ENCODE measurements at regions not wholly inside any gene's neighbourhood (a gene's known extent, or its start where the extent isn't known, plus 50 kb on each side); places are given as distances from the start of the nearest gene placed in this dataset.

DNA sequence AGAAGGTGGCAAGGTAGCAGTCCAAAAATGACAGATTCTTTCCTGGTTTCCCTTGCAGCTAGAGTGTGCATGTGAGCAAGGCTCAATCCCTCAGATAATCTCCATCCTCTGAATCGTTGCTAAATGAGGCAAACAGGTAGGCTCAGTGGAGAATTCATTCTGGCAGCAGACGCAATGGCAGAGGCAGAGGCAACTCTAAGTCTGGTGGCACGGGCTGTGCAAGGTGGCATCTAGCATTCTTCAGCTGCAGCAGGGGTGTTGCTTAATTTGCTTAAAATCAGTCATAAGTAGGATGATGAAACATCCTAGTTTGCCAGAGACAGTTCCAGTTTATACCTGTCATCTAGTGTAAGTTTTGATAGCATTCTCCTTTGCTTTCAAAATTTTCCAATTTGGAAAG, 391.1 kb upstream of the MEX3C start (continued):
- no peak for TF ChIP-seq E2F1 (CRISPR knock-in tag; IDR thresholded peaks at IDR 0.05)

DNA sequence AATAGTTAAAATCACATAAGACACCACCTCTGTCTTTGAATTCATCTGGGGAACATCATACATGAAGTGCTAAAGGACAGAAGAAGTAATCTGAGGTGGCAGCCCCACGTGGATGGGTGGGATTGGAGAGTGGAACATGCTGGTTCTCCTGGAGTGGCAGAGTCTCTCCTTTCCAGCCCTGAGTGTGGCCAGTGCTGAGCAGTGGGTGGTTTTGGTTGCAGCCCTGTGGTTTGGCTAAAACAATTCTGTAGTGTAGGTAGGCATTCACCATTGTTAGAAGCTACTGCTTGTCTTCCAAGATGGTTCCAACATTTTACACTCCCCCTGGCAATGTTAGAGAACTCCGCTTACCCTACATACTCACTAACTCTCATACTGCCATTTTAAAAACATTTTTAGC, 396.4 kb upstream of the MEX3C start:
- H3K27ac ChIP-seq (ENCODE audit: extremely low read depth, low read depth, low read length) = no peak overlapping the region
- H2AFZ ChIP-seq (ENCODE audit: low read depth, low read length) = no peak overlapping the region
- no peak for FAIRE-seq
- no peak overlapping the region for H3K4me2 ChIP-seq (ENCODE audit: insufficient read depth, low read length)
- H3K79me2 ChIP-seq (ENCODE audit: control insufficient read depth, insufficient read depth, low read length) = no peaks in the 10 kb centered on the region
- WGBS (ENCODE audit: insufficient coverage, low coverage, missing lambda C conversion rate) = 3% methylated on average over 2 of the region's 2 CpGs
- H3K9me1 ChIP-seq (ENCODE audit: control insufficient read depth, insufficient read depth, low read length) = no peaks in the 10 kb centered on the region
- DNase-seq (ENCODE audit: extremely low read depth in 1 of 4, low spot score in 3 of 4) = no peak
- POLR2A ChIA-PET = no interaction called here
- H3K27me3 ChIP-seq (ENCODE audit: control insufficient read depth in 2 of 2, insufficient read depth in 2 of 2, low read length in 2 of 2) = no peaks in the 10 kb centered on the region
- in situ Hi-C loops (cut with MboI) = no loop called here
- no peaks in the 10 kb centered on the region for H4K20me1 ChIP-seq (replicated peaks; ENCODE audit: control insufficient read depth, insufficient read depth, low read length)
- H3K9me3 ChIP-seq (replicated peaks; ENCODE audit: control insufficient read depth, insufficient read depth, low read depth, low read length) = no peaks in the 10 kb centered on the region
- no peaks in the 10 kb centered on the region for H3K36me3 ChIP-seq (ENCODE audit: control insufficient read depth, insufficient read depth, low read length)
- no peak overlapping the region for H3K4me3 ChIP-seq
- no peak for ATAC-seq
- BruUV-seq (replicated peaks) = no TSS peak
- H3K4me1 ChIP-seq (replicated peaks in 1 of 2; ENCODE audit: control insufficient read depth in 2 of 2, insufficient read depth in 2 of 2, low read length in 2 of 2) = no peaks in the 10 kb centered on the region
- no peak overlapping the region for H3K9ac ChIP-seq (ENCODE audit: insufficient read depth in 1 of 2, low read depth in 2 of 2, low read length in 2 of 2)
- intact Hi-C loops (cut with micrococcal nuclease) = no loop called here
- CTCF ChIA-PET (ENCODE audit: low intra/inter-chr PET ratio) = no interaction called here
- TF ChIP-seq STAT5A (IDR thresholded peaks at IDR 0.05; ENCODE audit: borderline replicate concordance, low read length) (no peak), PCBP1 (IDR thresholded peaks at IDR 0.05; ENCODE audit: low read depth, low read length, poor library complexity, severe bottlenecking) (no peak), PTBP1 (IDR thresholded peaks at IDR 0.05; ENCODE audit: low read depth, low read length) (no peak), SIN3A (IDR thresholded peaks at IDR 0.05; ENCODE audit: borderline replicate concordance in 2 of 2, control insufficient read depth in 1 of 2, low read depth in 2 of 2, low read length in 2 of 2) (no peak), CBX3 (IDR thresholded peaks at IDR 0.05; ENCODE audit: borderline replicate concordance in 1 of 2, low read length in 2 of 2) (no peak), NFE2L1 (tag; IDR thresholded peaks at IDR 0.05; ENCODE audit: borderline replicate concordance, low read depth) (no peak), JUND (IDR thresholded peaks at IDR 0.05; ENCODE audit: borderline replicate concordance, low read depth, low read length) (no peak), JUND (tag; IDR thresholded peaks at IDR 0.05; ENCODE audit: borderline replicate concordance, low read depth, low read length) (no peak), PURB (CRISPR knock-in tag; IDR thresholded peaks at IDR 0.05; ENCODE audit: low read depth) (no peak), FOXK1 (CRISPR knock-in tag; IDR thresholded peaks at IDR 0.05; ENCODE audit: borderline replicate concordance) (no peak), SNRNP70 (optimal IDR thresholded peaks at IDR 0.05; ENCODE audit: low read depth, low read length) (no peak), ZNF12 (CRISPR knock-in tag; IDR thresholded peaks at IDR 0.05) (no peak), BRD9 (IDR thresholded peaks at IDR 0.05; ENCODE audit: low read depth, partially characterized antibody) (no peak), ZNF217 (CRISPR knock-in tag; IDR thresholded peaks at IDR 0.05) (no peak), ESRRB (CRISPR knock-in tag; IDR thresholded peaks at IDR 0.05; ENCODE audit: borderline replicate concordance) (no peak)
- TF ChIP-seq, protein P1, sequence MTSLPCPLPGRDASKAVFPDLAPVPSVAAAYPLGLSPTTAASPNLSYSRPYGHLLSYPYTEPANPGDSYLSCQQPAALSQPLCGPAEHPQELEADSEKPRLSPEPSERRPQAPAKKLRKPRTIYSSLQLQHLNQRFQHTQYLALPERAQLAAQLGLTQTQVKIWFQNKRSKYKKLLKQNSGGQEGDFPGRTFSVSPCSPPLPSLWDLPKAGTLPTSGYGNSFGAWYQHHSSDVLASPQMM (CRISPR knock-in tag; IDR thresholded peaks at IDR 0.05) = no peak
- TF ChIP-seq, protein P2, sequence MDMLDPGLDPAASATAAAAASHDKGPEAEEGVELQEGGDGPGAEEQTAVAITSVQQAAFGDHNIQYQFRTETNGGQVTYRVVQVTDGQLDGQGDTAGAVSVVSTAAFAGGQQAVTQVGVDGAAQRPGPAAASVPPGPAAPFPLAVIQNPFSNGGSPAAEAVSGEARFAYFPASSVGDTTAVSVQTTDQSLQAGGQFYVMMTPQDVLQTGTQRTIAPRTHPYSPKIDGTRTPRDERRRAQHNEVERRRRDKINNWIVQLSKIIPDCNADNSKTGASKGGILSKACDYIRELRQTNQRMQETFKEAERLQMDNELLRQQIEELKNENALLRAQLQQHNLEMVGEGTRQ (CRISPR knock-in tag; IDR thresholded peaks at IDR 0.05) = no peak

All from K562 (cell line).